Mesendoderm (in vitro differentiated cells): ENCODE measurements at regions not wholly inside any gene's neighbourhood (a gene's known extent, or its start where the extent isn't known, plus 50 kb on each side); places are given as distances from the start of the nearest gene placed in this dataset.
"Not testable (repeated sequence)": the region's sequence is repeated elsewhere in the genome, so short reads cannot be mapped to it uniquely, and the experiment has no call there.

Experiments
- DNase-seq: peaks from one replicate; pipeline ENCODE4 v3.0.0; 2013
- H2AK5ac ChIP-seq: 2 replicates; pipeline ENCODE4 v1.6.1; 2013; ENCODE audit warnings: low read length, inconsistent platforms
- H2BK120ac ChIP-seq: 2 replicates; pipeline ENCODE4 v1.6.1; 2013; ENCODE audit warnings: low read depth, mild to moderate bottlenecking, low read length, moderate library complexity, mixed read lengths
- H2BK15ac ChIP-seq: replicated peaks from 2 replicates; pipeline ENCODE4 v1.6.1; 2013; ENCODE audit warnings: low read depth, mild to moderate bottlenecking, moderate library complexity
- H2BK5ac ChIP-seq: 2 replicates; pipeline ENCODE4 v1.6.1; 2013; ENCODE audit warnings: low read length, inconsistent platforms
- H3K18ac ChIP-seq: 2 replicates; pipeline ENCODE4 v1.6.1; 2013; ENCODE audit warnings: mild to moderate bottlenecking, low read length, mixed read lengths
- H3K23ac ChIP-seq: one replicate; pipeline ENCODE4 v1.6.1; 2013; ENCODE audit warnings: low read length
- H3K27ac ChIP-seq: 2 replicates; pipeline ENCODE4 v1.5.1; 2013; ENCODE audit warnings: low read depth, mild to moderate bottlenecking, inconsistent platforms, low read length, moderate library complexity
- H3K27me3 ChIP-seq: 2 replicates; pipeline ENCODE4 v1.6.1; 2013; ENCODE audit warnings: low read length, control low read depth, mild to moderate bottlenecking, inconsistent platforms; ENCODE audit not compliant: insufficient read depth, poor library complexity
- H3K36me3 ChIP-seq: 2 replicates; pipeline ENCODE4 v1.6.1; 2013; ENCODE audit warnings: low read length, inconsistent platforms; ENCODE audit not compliant: control insufficient read depth, insufficient read depth
- H3K4ac ChIP-seq: one replicate; pipeline ENCODE4 v1.6.1; 2013; ENCODE audit warnings: low read depth, mild to moderate bottlenecking, low read length, moderate library complexity
- H3K4me1 ChIP-seq: 2 replicates; pipeline ENCODE4 v1.6.1; 2013; ENCODE audit warnings: low read depth, low read length, inconsistent platforms; ENCODE audit not compliant: control insufficient read depth
- H3K4me2 ChIP-seq: 2 replicates; pipeline ENCODE4 v1.6.1; 2013; ENCODE audit warnings: low read length
- H3K4me3 ChIP-seq: 2 replicates; pipeline ENCODE4 v1.5.1; 2013; ENCODE audit warnings: mild to moderate bottlenecking, low read length
- H3K56ac ChIP-seq: one replicate; pipeline ENCODE4 v1.6.1; 2013; ENCODE audit warnings: low read length
- H3K79me1 ChIP-seq: 2 replicates; pipeline ENCODE4 v1.6.1; 2013; ENCODE audit warnings: low read length, inconsistent platforms
- H3K79me2 ChIP-seq: 2 replicates; pipeline ENCODE4 v1.6.1; 2013; ENCODE audit warnings: mild to moderate bottlenecking, low read length; ENCODE audit not compliant: control insufficient read depth, insufficient read depth
- H3K9ac ChIP-seq: 2 replicates; pipeline ENCODE4 v1.6.1; 2013; ENCODE audit warnings: low read length, inconsistent platforms
- H4K5ac ChIP-seq: one replicate; pipeline ENCODE4 v1.6.1; 2013; ENCODE audit warnings: low read length
- H4K8ac ChIP-seq: one replicate; pipeline ENCODE4 v1.6.1; 2013; ENCODE audit warnings: low read depth, mild to moderate bottlenecking, control low read depth, low read length, moderate library complexity
- WGBS: extraction: QIAGEN DNeasy Blood & Tissue Kit; methylation state at CpG from one replicate; pipeline ENCODE4 v1.1.7; 2013; ENCODE audit warnings: low lambda C conversion rate, missing lambda C conversion rate; ENCODE audit not compliant: insufficient coverage; ENCODE audit errors: extremely low coverage; 5-methylcytosine and 5-hydroxymethylcytosine counted together

DNA sequence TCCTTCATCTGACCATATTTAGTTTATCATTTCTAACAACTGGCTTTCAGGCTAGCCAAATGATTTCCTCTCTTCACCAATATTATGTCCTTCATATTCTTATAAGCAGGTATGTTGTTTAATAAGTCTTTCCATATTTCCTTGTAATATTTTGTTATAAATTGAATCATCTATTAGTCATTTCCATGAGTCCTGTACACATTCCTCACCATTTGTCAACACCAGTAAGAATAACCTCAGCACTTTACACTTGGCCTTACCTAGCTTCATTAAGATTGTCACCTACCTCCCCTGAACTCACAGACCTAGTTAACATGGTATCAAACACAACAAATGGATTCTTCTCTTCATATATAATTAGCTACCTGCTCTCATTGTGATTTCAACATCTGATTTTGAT lies 282.3 kb downstream of the SEMA3D start:
- Histone ChIP-seq H3K4me3 (no peak overlapping the region), H3K23ac (no peak overlapping the region), H3K18ac (no peak overlapping the region), H2BK15ac (no peak overlapping the region), H3K27me3 (no peaks in the 10 kb centered on the region), H3K4ac (no peak overlapping the region), H3K4me1 (no peaks in the 10 kb centered on the region), H3K56ac (no peak overlapping the region), H4K5ac (no peak overlapping the region), H3K79me1 (no peaks in the 10 kb centered on the region), H2BK120ac (no peak overlapping the region), H3K27ac (no peak overlapping the region), H2AK5ac (no peak overlapping the region), H3K4me2 (no peak overlapping the region), H2BK5ac (no peak overlapping the region), H3K36me3 (no peaks in the 10 kb centered on the region), H3K79me2 (no peaks in the 10 kb centered on the region), H4K8ac (no peak overlapping the region), H3K9ac (no peak overlapping the region)
- no peak for DNase-seq

DNA sequence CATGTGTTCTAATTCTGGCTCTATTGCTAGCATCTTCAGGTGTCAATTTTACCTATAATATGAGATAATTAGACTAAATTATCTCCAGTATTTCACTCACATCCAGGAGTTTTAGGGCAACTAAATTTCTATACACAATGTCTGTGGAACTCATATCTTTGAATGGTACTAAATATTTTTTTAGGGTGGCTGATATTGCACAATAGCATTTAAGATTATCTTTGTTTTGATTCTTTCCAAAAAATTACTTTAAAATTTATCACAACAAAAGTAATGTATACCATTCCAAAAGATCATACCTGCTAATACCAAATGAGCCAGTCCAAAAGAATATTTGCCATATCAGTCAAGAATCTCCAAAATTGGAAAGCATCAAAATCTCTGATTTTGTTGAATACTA lies 285.5 kb downstream of the SEMA3D start:
- no peak overlapping the region for H2BK5ac ChIP-seq
- no peak overlapping the region for H3K56ac ChIP-seq
- no peaks in the 10 kb centered on the region for H3K36me3 ChIP-seq
- H2BK15ac ChIP-seq = no peak overlapping the region
- no peak overlapping the region for H3K4ac ChIP-seq
- no peak overlapping the region for H3K27ac ChIP-seq
- no peak overlapping the region for H2BK120ac ChIP-seq
- H4K5ac ChIP-seq = no peak overlapping the region
- no peaks in the 10 kb centered on the region for H3K79me2 ChIP-seq
- H3K4me2 ChIP-seq = no peak overlapping the region
- no peak overlapping the region for H3K18ac ChIP-seq
- H3K9ac ChIP-seq = no peak overlapping the region
- H3K23ac ChIP-seq = no peak overlapping the region
- no peaks in the 10 kb centered on the region for H3K79me1 ChIP-seq
- no peak overlapping the region for H4K8ac ChIP-seq
- H3K27me3 ChIP-seq = no peaks in the 10 kb centered on the region
- no peaks in the 10 kb centered on the region for H3K4me1 ChIP-seq
- H2AK5ac ChIP-seq = no peak overlapping the region
- H3K4me3 ChIP-seq = no peak overlapping the region
- DNase-seq = no peak

DNA sequence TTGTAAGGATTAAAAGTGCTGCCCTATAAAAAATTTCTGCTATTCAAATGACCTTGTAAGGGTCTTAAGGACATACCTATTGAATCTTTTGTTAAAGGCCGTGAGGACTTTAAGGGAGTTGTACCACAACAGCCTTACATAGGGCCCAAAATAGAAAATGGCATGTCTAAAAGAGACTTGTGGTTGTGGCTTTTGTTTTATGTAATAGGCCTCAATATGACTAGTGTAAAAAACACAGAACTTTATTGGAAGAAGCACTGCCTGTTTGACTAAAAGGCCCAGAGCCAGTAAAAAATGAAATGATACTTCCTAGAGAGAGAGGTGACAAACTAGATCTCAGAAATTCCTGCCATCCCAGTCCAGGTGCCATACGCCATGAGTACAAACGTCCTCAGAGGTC lies 286.6 kb downstream of the SEMA3D start:
- H3K27me3 ChIP-seq = no peaks in the 10 kb centered on the region
- H3K18ac ChIP-seq = no peak overlapping the region
- no peak overlapping the region for H4K5ac ChIP-seq
- no peak for DNase-seq
- H3K4me1 ChIP-seq = no peaks in the 10 kb centered on the region
- H3K4me2 ChIP-seq = no peak overlapping the region
- no peak overlapping the region for H3K23ac ChIP-seq
- no peaks in the 10 kb centered on the region for H3K79me2 ChIP-seq
- no peaks in the 10 kb centered on the region for H3K79me1 ChIP-seq
- no peaks in the 10 kb centered on the region for H3K36me3 ChIP-seq
- H3K56ac ChIP-seq = no peak overlapping the region
- H3K27ac ChIP-seq = no peak overlapping the region
- H2AK5ac ChIP-seq = no peak overlapping the region
- no peak overlapping the region for H2BK15ac ChIP-seq
- no peak overlapping the region for H4K8ac ChIP-seq
- no peak overlapping the region for H2BK120ac ChIP-seq
- H3K9ac ChIP-seq = no peak overlapping the region
- no peak overlapping the region for H3K4me3 ChIP-seq
- H3K4ac ChIP-seq = no peak overlapping the region
- no CpG with 5 or more reads among the region's 3 CpGs for WGBS
- H2BK5ac ChIP-seq = no peak overlapping the region

DNA sequence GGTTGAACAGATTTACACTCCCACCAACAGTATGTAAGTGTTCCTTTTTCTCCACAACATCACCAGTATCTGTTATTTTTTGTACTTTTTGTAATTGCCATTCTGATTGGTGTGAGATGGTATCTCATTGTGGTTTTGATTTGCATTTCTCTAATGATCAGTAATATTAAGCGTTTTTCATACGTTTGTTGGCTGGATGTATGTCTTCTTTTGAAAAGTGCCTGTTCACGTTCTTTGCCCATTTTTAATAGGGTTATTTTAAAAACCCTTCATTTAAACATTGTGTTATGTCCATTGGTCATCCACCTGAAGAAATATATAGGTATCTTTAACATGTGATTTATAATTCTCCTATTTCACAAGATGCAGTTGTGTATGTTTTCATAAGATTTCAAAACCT lies 291.3 kb downstream of the SEMA3D start:
- Histone ChIP-seq H3K4me1 (no peaks in the 10 kb centered on the region), H3K18ac (no peak overlapping the region), H2BK120ac (no peak overlapping the region), H3K4me2 (no peak overlapping the region), H2BK5ac (no peak overlapping the region), H3K79me1 (no peaks in the 10 kb centered on the region), H2BK15ac (no peak overlapping the region), H3K36me3 (no peaks in the 10 kb centered on the region), H3K4me3 (no peak overlapping the region), H3K27me3 (no peaks in the 10 kb centered on the region), H3K9ac (no peak overlapping the region), H3K4ac (no peak overlapping the region), H3K56ac (no peak overlapping the region), H3K23ac (no peak overlapping the region), H3K27ac (no peak overlapping the region), H4K5ac (no peak overlapping the region), H3K79me2 (no peaks in the 10 kb centered on the region), H4K8ac (no peak overlapping the region), H2AK5ac (no peak overlapping the region)
- no CpG with 5 or more reads among the region's 3 CpGs for WGBS
- DNase-seq = no peak

DNA sequence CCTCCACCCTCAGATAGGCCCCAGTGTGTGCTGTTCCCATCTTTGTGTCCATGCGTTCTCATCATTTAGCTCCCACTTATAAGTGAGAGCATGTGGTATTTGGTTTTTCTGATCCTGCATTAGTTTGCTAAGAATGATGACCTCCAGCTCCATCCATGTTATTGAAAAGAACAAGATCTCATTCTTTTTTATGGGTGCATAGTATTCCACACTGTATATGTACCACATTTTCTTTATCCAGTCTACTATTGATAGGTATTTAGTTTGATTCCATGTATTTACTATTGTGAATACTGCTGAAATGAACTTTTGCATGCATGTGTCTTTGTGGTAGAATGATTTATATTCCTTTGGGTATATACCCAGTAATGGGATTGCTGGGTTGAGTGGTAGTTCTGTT lies 303.3 kb downstream of the SEMA3D start:
- not testable (repeated sequence) for H3K79me2 ChIP-seq, H2BK120ac ChIP-seq, DNase-seq

DNA sequence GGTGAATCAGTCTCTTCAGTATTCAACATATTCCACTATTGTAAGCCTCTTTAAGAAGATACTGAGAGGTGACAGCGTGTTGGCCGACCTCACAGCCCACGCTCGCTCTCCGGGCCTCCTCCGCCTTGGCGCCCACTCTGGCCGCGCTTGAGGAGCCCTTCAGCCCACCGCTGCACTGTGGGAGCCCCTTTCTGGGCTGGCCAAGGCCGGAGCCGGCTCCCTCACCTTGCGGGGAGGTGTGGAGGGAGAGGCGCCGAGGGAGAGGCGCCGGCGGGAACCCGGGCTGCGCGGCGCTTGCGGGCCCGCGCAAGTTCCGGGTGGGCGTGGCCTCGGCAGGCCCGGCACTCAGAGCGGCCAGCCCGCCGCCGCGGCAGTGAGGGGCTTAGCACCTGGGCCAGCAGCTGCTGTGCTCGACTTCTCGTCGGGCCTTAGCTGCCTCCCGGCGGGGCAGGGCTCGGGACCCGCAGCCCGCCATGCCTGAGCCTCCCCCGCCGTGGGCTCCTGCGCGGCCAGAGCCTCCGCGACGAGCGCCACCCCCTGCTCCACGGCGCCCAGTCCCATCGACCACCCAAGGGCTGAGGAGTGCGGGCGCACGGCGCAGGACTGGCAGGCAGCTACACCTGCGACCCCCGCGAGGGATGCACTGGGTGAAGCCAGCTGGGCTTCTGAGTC lies 306.4 kb downstream of the SEMA3D start:
- not testable (repeated sequence) for H3K4me1 ChIP-seq, H3K9ac ChIP-seq, H3K4me2 ChIP-seq, H3K79me1 ChIP-seq, H3K18ac ChIP-seq, H4K5ac ChIP-seq, H2BK15ac ChIP-seq, H3K4ac ChIP-seq, H2BK120ac ChIP-seq, DNase-seq, H4K8ac ChIP-seq, H3K23ac ChIP-seq, H3K4me3 ChIP-seq, H3K56ac ChIP-seq, H3K36me3 ChIP-seq, H2BK5ac ChIP-seq, H2AK5ac ChIP-seq, H3K27ac ChIP-seq, H3K79me2 ChIP-seq, H3K27me3 ChIP-seq
- WGBS = no CpG with 5 or more reads among the region's 60 CpGs

More for the DNA sequence above, 303.3 kb downstream of the SEMA3D start:
- H2AK5ac ChIP-seq, H2BK5ac ChIP-seq, H4K5ac ChIP-seq, H3K27me3 ChIP-seq, H3K79me1 ChIP-seq, H3K27ac ChIP-seq, H3K4ac ChIP-seq, H3K18ac ChIP-seq, H3K4me3 ChIP-seq, H4K8ac ChIP-seq, H3K4me2 ChIP-seq, H3K23ac ChIP-seq, H3K36me3 ChIP-seq, H3K4me1 ChIP-seq, H2BK15ac ChIP-seq, H3K56ac ChIP-seq, H3K9ac ChIP-seq: not testable (repeated sequence)
- WGBS = no CpG with 5 or more reads among the region's 1 CpG
